Skeletal muscle satellite cell (primary cell): ENCODE measurements at regions not wholly inside any gene's neighbourhood (a gene's known extent, or its start where the extent isn't known, plus 50 kb on each side); places are given as distances from the start of the nearest gene placed in this dataset.
"Not testable (repeated sequence)": the region's sequence is repeated elsewhere in the genome, so short reads cannot be mapped to it uniquely, and the experiment has no call there.

ENCODE experiments used
- H3K27me3 ChIP-seq: 2 replicates; pipeline ENCODE4 v1.7.0; 2013; ENCODE audit warnings: low read length; ENCODE audit not compliant: control insufficient read depth, insufficient read depth
- H3K36me3 ChIP-seq: 2 replicates; pipeline ENCODE4 v1.7.0; 2013; ENCODE audit warnings: mild to moderate bottlenecking, control low read depth, low read length; ENCODE audit not compliant: insufficient read depth
- H3K4me1 ChIP-seq: 2 replicates; pipeline ENCODE4 v1.7.0; 2013; ENCODE audit warnings: low read length; ENCODE audit not compliant: control insufficient read depth, insufficient read depth
- H3K4me2 ChIP-seq: 2 replicates; pipeline ENCODE4 v1.7.0; 2013; ENCODE audit warnings: mild to moderate bottlenecking, low read length
- H3K4me3 ChIP-seq: 2 replicates; pipeline ENCODE4 v1.7.0; 2013; ENCODE audit warnings: low read length
- H3K9ac ChIP-seq: 2 replicates; pipeline ENCODE4 v1.7.0; 2013; ENCODE audit warnings: mild to moderate bottlenecking, low read depth, low read length, moderate library complexity
- H3K9me3 ChIP-seq: replicated peaks from 2 replicates; pipeline ENCODE4 v1.7.0; 2013; ENCODE audit warnings: mild to moderate bottlenecking, control low read depth, low read length

GRCh38 chr20:53891306-53891894 lies 179.0 kb downstream of the BCAS1 start:
- H3K9ac ChIP-seq = no peak overlapping the region
- H3K4me1 ChIP-seq = peaks cover 35% of the 10 kb centered on the region
- H3K4me3 ChIP-seq = no peak overlapping the region
- no peaks in the 10 kb centered on the region for H3K9me3 ChIP-seq
- H3K36me3 ChIP-seq = no peaks in the 10 kb centered on the region
- H3K27me3 ChIP-seq = no peaks in the 10 kb centered on the region
- H3K4me2 ChIP-seq = no peak overlapping the region

DNA sequence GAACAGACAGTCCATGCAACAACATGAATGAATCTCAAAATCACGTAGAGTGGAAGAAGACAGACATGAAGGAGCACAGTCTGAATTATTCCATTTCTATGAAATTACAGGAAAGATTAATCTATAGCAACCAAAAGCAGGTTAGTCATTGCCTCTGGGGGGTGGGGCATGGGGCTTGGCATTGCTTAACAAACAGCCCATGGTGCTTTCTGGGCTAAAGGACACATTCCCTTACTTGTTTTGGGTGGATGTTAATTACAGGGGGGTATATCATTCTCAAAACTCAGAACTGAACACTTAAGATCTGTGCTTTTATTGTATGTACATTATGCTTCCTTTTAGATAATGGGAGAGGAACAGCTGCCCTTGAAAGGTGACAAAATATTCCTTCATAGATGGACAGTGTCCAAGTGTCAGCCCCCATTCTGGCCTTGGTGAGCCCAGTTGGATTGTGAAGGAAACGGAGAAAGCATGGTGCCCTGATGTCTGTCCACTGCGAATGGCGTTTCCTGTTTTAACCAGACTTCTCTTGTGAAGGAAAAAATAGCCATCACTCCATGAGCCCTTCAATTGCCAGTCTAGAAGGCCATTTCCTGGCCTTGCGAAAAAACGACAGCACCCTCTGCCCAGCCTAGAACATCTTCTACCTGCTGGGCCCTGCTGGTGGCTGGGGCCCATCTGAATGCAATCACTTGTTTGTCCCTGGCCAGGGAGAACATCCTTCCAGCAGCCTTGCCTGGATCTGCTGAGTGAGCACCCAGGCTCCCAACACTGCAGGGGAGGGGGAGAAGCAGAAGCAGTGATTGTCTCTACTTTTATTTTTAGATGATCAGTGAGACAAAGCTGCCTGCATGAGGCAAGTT lies 179.7 kb downstream of the BCAS1 start:
- peaks cover 35% of the 10 kb centered on the region for H3K4me1 ChIP-seq
- no peaks in the 10 kb centered on the region for H3K9me3 ChIP-seq
- no peak overlapping the region for H3K9ac ChIP-seq
- no peak overlapping the region for H3K4me2 ChIP-seq
- no peak overlapping the region for H3K4me3 ChIP-seq
- H3K27me3 ChIP-seq = no peaks in the 10 kb centered on the region
- H3K36me3 ChIP-seq = no peaks in the 10 kb centered on the region

DNA sequence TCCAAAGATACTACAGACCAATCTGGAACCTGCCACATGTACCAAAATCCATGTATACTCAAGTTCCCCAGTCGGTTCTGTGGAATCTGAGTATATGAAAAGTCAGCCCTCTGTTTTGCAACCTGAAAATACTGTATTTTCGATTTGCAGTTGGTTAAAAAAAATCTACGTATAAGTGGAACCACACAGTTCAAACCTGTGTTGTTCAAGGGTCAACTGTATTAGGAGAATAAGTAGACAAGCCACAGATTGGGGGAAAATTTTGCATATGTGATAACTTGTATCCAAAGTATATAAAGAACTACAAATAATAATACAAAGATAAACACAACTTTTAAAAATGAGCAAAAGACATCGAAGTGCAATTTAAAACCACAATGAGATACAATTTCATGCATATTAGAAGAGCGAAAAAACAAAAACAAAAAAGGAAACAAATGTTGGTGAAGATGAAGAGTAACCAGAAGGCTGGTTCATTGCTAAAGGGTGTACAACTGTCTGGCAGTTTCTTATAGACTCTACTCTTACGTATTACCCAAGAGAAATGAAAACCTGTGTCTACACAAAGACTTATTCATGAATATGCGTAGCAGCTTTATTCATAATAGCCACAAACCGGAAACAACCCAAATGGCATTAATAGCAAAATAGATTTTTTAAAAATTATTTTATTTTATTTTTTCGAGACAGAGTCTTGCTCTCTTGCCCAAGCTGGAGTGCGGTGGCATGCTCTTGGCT lies 180.8 kb downstream of the BCAS1 start:
- Histone ChIP-seq H3K4me2 (no peak overlapping the region), H3K36me3 (no peaks in the 10 kb centered on the region), H3K9me3 (no peaks in the 10 kb centered on the region), H3K4me1 (peaks cover 35% of the 10 kb centered on the region), H3K4me3 (no peak overlapping the region), H3K9ac (no peak overlapping the region), H3K27me3 (no peaks in the 10 kb centered on the region)

DNA sequence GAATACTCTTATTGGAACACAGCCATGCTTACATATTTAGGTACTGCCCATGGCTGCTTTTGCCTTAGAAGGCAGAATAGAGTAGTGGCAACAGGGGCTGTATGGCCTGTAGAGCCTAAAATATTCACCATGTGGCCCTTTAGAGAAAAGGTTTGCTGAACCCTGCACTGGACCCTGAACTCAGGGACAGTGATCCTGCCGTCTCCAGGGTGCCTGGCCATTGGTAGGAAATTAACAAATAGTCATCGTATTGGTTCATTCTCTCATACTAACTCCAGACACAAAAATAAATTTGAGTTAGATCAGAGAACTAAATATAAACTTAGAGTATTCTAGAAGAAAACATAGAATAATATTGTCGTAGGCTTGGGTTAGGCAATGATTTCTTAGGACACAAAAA lies 181.4 kb downstream of the BCAS1 start:
- H3K4me1 ChIP-seq = peaks cover 33% of the 10 kb centered on the region
- no peak overlapping the region for H3K9ac ChIP-seq
- H3K36me3 ChIP-seq = no peaks in the 10 kb centered on the region
- H3K9me3 ChIP-seq = no peaks in the 10 kb centered on the region
- H3K4me3 ChIP-seq = no peak overlapping the region
- H3K27me3 ChIP-seq = no peaks in the 10 kb centered on the region
- no peak overlapping the region for H3K4me2 ChIP-seq

DNA sequence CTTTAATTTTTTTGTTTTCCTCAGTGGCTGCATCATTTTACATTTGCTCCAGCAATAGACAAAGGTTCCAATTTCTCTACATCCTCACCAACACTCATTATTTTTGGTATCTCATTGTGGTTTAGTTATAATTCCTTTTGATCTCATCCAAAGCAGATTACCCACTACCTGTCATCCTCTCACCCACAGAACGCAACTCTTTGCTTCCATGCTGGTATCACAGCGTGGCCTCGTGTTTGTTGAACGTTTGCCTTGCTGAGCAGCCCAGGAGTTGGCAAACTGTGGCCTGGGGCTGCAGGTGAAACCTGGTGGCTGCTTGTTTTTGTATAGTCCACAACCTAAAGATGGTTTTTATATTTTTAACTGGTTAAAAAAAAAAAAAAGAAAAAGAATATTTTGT lies 181.9 kb downstream of the BCAS1 start:
- Histone ChIP-seq H3K9ac (no peak overlapping the region), H3K27me3 (no peaks in the 10 kb centered on the region), H3K4me1 (peaks cover 33% of the 10 kb centered on the region), H3K4me3 (no peak overlapping the region), H3K36me3 (no peaks in the 10 kb centered on the region), H3K4me2 (no peak overlapping the region), H3K9me3 (no peaks in the 10 kb centered on the region)

DNA sequence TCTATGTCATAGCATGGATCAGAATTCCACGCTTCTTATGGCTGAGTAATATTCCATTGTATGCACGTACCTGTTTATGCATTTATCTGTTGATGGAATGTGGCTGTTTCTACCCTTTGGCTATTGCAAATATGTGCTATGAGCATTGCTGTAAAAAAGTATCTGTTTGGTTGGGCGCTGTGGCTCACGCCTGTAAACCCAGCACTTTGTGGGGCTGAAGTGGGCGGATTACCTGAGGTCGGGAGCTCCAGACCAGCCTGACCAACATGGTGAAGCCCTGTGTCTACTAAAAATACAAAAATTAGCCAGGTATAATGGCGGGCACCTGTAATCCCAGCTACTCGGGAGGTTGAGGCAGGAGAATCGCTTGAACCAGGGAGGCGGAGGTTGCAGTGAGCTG lies 182.4 kb downstream of the BCAS1 start:
- Histone ChIP-seq H3K4me1 (peaks cover 36% of the 10 kb centered on the region), H3K27me3 (no peaks in the 10 kb centered on the region), H3K9me3 (no peaks in the 10 kb centered on the region), H3K36me3 (no peaks in the 10 kb centered on the region), H3K9ac (no peak overlapping the region), H3K4me2 (no peak overlapping the region), H3K4me3 (no peak overlapping the region)

GRCh38 chr20:53884859-53885541 lies 185.4 kb downstream of the BCAS1 start:
- Histone ChIP-seq H3K4me3 (no peak overlapping the region), H3K4me2 (no peak overlapping the region)

DNA sequence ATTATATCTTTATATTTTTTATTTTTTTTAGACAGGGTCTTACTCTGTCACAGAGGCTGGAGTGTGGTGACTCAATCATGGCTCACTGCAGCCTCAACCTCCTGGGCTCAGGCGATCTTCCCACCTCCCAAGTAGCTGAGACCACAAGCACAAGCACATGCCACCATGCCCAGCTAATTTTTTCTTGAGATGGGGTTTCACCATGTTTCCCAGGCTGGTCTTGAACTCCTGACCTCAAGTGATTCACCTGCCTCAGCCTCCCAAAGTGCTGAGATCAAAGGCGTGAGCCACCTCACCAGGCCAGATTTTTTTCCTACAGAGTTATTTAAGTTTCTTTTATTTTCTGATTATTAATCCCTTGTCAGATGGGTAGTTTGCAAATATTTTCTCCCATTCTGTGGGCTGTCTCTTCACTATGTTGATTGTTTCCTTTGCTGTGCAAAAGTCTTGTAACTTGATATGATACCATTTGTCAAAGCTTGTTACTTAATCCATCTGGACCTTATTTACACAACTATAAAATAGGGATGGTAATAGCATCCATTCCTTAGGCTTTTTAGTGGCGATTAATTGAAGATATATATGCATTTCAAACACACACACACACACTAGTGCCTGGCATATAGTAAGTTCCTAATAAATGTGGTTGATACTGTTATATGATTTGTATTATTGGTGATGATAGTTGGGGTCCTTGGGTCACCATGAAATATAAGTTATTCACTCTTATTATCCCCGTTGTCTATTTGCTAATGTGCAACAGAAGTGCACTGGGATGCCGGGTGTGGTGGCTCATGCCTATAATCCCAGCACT lies 187.1 kb downstream of the BCAS1 start:
- peak overlapping the region; percentile 22 for H3K4me2 ChIP-seq
- H3K4me3 ChIP-seq = no peak overlapping the region
- peaks cover 19% of the 10 kb centered on the region for H3K4me1 ChIP-seq
- H3K9me3 ChIP-seq = no peaks in the 10 kb centered on the region
- no peaks in the 10 kb centered on the region for H3K27me3 ChIP-seq
- H3K9ac ChIP-seq = no peak overlapping the region
- no peaks in the 10 kb centered on the region for H3K36me3 ChIP-seq

More at GRCh38 chr20:53884859-53885541, 185.4 kb downstream of the BCAS1 start:
- Histone ChIP-seq H3K4me1 (peaks cover 15% of the 10 kb centered on the region), H3K9ac (no peak overlapping the region), H3K9me3 (no peaks in the 10 kb centered on the region), H3K27me3 (no peaks in the 10 kb centered on the region), H3K36me3 (no peaks in the 10 kb centered on the region)

GRCh38 chr20:53882438-53882986 lies 187.9 kb downstream of the BCAS1 start:
- not testable (repeated sequence) for H3K9me3 ChIP-seq, H3K27me3 ChIP-seq, H3K4me2 ChIP-seq, H3K36me3 ChIP-seq, H3K9ac ChIP-seq, H3K4me3 ChIP-seq
- peaks cover 19% of the 10 kb centered on the region for H3K4me1 ChIP-seq

GRCh38 chr20:53881362-53881761 lies 189.0 kb downstream of the BCAS1 start:
- Histone ChIP-seq H3K4me2 (no peak overlapping the region), H3K36me3 (no peaks in the 10 kb centered on the region), H3K4me1 (peaks cover 19% of the 10 kb centered on the region), H3K4me3 (no peak overlapping the region), H3K27me3 (no peaks in the 10 kb centered on the region), H3K9me3 (no peaks in the 10 kb centered on the region), H3K9ac (no peak overlapping the region)
